ENCODE measurements at regions not wholly inside any gene's neighbourhood (a gene's known extent, or its start where the extent isn't known, plus 50 kb on each side); places are given as distances from the start of the nearest gene placed in this dataset.

DNA sequence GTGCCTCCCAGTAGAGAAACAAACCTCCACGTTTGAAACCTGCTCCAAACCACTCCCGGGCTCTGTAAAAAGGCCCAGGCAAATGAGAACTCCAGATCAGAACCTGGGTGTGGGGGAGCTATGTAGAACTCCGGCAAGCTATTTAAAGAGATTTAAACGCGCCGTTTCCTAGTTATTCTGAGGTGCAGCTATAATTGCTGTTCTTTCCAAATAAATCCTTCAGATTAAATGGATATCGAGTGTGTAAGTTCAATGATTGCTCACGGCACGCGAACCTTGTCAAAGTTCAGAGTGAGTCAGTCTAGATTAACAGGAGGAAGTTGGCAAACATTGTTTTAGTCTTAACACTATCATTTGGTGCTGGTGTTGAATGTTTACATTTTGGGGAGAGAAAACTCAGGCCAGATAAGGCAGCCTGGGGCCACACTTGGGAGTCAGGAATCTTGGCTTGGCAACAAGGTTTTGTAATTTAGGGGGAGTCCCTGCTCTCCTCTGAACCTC lies 92.9 kb upstream of the SALL1 start:
- no peak for TF ChIP-seq ZNF274 (IDR thresholded peaks at IDR 0.05; ENCODE audit: low read depth, low read length)
- TF ChIP-seq POLR2AphosphoS5 (IDR thresholded peaks at IDR 0.05; ENCODE audit: low read depth, low read length), result no peak
- TF ChIP-seq POLR2A (IDR thresholded peaks at IDR 0.05; ENCODE audit: borderline replicate concordance, extremely low read depth, insufficient read depth, insufficient read length), result no peak
- TF ChIP-seq, protein P1, sequence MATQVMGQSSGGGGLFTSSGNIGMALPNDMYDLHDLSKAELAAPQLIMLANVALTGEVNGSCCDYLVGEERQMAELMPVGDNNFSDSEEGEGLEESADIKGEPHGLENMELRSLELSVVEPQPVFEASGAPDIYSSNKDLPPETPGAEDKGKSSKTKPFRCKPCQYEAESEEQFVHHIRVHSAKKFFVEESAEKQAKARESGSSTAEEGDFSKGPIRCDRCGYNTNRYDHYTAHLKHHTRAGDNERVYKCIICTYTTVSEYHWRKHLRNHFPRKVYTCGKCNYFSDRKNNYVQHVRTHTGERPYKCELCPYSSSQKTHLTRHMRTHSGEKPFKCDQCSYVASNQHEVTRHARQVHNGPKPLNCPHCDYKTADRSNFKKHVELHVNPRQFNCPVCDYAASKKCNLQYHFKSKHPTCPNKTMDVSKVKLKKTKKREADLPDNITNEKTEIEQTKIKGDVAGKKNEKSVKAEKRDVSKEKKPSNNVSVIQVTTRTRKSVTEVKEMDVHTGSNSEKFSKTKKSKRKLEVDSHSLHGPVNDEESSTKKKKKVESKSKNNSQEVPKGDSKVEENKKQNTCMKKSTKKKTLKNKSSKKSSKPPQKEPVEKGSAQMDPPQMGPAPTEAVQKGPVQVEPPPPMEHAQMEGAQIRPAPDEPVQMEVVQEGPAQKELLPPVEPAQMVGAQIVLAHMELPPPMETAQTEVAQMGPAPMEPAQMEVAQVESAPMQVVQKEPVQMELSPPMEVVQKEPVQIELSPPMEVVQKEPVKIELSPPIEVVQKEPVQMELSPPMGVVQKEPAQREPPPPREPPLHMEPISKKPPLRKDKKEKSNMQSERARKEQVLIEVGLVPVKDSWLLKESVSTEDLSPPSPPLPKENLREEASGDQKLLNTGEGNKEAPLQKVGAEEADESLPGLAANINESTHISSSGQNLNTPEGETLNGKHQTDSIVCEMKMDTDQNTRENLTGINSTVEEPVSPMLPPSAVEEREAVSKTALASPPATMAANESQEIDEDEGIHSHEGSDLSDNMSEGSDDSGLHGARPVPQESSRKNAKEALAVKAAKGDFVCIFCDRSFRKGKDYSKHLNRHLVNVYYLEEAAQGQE (IDR thresholded peaks at IDR 0.05; ENCODE audit: low read depth), result no peak
- TF ChIP-seq, protein P2, sequence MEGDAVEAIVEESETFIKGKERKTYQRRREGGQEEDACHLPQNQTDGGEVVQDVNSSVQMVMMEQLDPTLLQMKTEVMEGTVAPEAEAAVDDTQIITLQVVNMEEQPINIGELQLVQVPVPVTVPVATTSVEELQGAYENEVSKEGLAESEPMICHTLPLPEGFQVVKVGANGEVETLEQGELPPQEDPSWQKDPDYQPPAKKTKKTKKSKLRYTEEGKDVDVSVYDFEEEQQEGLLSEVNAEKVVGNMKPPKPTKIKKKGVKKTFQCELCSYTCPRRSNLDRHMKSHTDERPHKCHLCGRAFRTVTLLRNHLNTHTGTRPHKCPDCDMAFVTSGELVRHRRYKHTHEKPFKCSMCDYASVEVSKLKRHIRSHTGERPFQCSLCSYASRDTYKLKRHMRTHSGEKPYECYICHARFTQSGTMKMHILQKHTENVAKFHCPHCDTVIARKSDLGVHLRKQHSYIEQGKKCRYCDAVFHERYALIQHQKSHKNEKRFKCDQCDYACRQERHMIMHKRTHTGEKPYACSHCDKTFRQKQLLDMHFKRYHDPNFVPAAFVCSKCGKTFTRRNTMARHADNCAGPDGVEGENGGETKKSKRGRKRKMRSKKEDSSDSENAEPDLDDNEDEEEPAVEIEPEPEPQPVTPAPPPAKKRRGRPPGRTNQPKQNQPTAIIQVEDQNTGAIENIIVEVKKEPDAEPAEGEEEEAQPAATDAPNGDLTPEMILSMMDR (IDR thresholded peaks at IDR 0.05 in 2 of 3, conservative IDR thresholded peaks at IDR 0.05 in 1 of 3; ENCODE audit: borderline replicate concordance in 1 of 3, insufficient read depth in 1 of 3, low read depth in 2 of 3, low read length in 2 of 3), result no peak
- no peak for TF ChIP-seq CBX3 (IDR thresholded peaks at IDR 0.05; ENCODE audit: low read depth)
- no peak for TF ChIP-seq ZBTB33 (IDR thresholded peaks at IDR 0.05; ENCODE audit: extremely low read depth, insufficient replicate concordance, low read length)
- TF ChIP-seq, protein P3, sequence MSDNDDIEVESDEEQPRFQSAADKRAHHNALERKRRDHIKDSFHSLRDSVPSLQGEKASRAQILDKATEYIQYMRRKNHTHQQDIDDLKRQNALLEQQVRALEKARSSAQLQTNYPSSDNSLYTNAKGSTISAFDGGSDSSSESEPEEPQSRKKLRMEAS (IDR thresholded peaks at IDR 0.05), result no peak
- TF ChIP-seq CEBPB (IDR thresholded peaks at IDR 0.05; ENCODE audit: low read depth), result no peak
- no peak for TF ChIP-seq TCF7L2 (IDR thresholded peaks at IDR 0.05; ENCODE audit: borderline replicate concordance, extremely low read depth, insufficient read depth, insufficient read length)
